OCI-LY3 (cell line): ENCODE measurements at regions not wholly inside any gene's neighbourhood (a gene's known extent, or its start where the extent isn't known, plus 50 kb on each side); places are given as distances from the start of the nearest gene placed in this dataset.

ENCODE experiments used
- H2AFZ ChIP-seq: fragments of 200-600, 300-600 bp; shearing (Covaris generic); 2 replicates; pipeline ENCODE4 v1.6.0; 2014; ENCODE audit warnings: antibody characterized with exemption, low read depth, low read length
- H3K27ac ChIP-seq: fragments of 200-600, 300-600 bp; sonication (generic); 2 replicates; pipeline ENCODE4 v1.5.1; 2014; ENCODE audit warnings: mild to moderate bottlenecking, low read length, moderate library complexity, mixed read lengths
- H3K27me3 ChIP-seq: fragments of 200-600, 300-600 bp; sonication (generic); 2 replicates; pipeline ENCODE4 v1.6.1; 2014; ENCODE audit warnings: low read depth, low read length, mixed read lengths
- H3K36me3 ChIP-seq: fragments of 200-600, 300-600 bp; sonication (generic); replicated peaks from 2 replicates; pipeline ENCODE3; 2014; ENCODE audit warnings: low read depth, low read length, mixed read lengths
- H3K4me1 ChIP-seq: fragments of 300-600, 200-600 bp; sonication (generic); 2 replicates; pipeline ENCODE4 v1.6.1; 2014; ENCODE audit warnings: low read length, mixed read lengths
- H3K4me2 ChIP-seq: fragments of 200-600, 300-600 bp; sonication (generic); 2 replicates; pipeline ENCODE4 v1.6.1; 2014; ENCODE audit warnings: low read length, mixed read lengths
- H3K4me3 ChIP-seq: fragments of 300-600, 200-600 bp; sonication (generic); 2 replicates; pipeline ENCODE4 v1.5.1; 2014; ENCODE audit warnings: antibody characterized with exemption, mild to moderate bottlenecking, low read length, moderate library complexity
- H3K79me2 ChIP-seq: fragments of 300-600, 200-600 bp; shearing (Covaris generic); 2 replicates; pipeline ENCODE4 v1.6.1; 2014; ENCODE audit warnings: mild to moderate bottlenecking, low read length, mixed read lengths
- H3K9ac ChIP-seq: fragments of 300-600, 200-600 bp; shearing (Covaris generic); 2 replicates; pipeline ENCODE4 v1.6.0; 2014; ENCODE audit warnings: mild to moderate bottlenecking, low read length, moderate library complexity
- H3K9me3 ChIP-seq: fragments of 200-600, 300-600 bp; shearing (Covaris generic); 2 replicates; pipeline ENCODE4 v1.6.1; 2014; ENCODE audit warnings: low read length, mixed read lengths; ENCODE audit not compliant: insufficient read depth
- H4K20me1 ChIP-seq: fragments of 200-600, 300-600 bp; sonication (generic); 2 replicates; pipeline ENCODE4 v1.6.1; 2016; ENCODE audit warnings: low read length, mixed read lengths; ENCODE audit not compliant: insufficient read depth
- CTCF ChIP-seq: fragments of 200-600, 300-600 bp; sonication (generic); IDR thresholded peaks from 2 replicates; pipeline ENCODE4 v1.5.1; 2014; ENCODE audit warnings: antibody characterized with exemption, low read length, low read depth
- EZH2phosphoT487 ChIP-seq: fragments of 200-600 bp; shearing (Covaris generic); IDR thresholded peaks from 2 replicates; pipeline ENCODE4 v1.6.1; 2018; ENCODE audit warnings: antibody characterized with exemption, mixed run types, low read depth

DNA sequence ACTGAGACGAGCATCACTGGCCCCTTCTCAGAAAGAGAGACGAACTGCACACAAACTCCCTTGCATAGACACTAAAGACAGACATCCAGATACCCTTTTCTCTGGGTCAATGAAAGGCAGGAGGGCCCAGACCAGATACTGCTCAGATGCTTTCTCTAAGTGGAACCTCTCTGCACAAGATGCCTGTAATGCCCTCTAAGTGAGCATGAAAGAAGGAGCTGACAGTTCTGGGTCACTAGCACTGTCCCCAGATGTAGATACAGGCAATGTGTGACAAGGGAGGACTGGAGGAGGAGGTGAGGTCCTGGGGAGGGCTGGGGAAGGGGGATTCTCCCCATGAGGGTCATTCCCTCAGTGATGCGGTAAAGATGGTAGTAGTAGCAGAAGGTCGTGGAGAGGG lies 501.0 kb upstream of the CDH11 start:
- Histone ChIP-seq H3K36me3 (no peaks in the 10 kb centered on the region), H3K27me3 (no peaks in the 10 kb centered on the region), H3K27ac (no peak overlapping the region), H3K4me3 (no peak overlapping the region), H3K79me2 (no peaks in the 10 kb centered on the region), H4K20me1 (no peaks in the 10 kb centered on the region), H2AFZ (no peak overlapping the region), H3K9me3 (no peaks in the 10 kb centered on the region), H3K4me1 (no peaks in the 10 kb centered on the region), H3K9ac (no peak overlapping the region), H3K4me2 (no peak overlapping the region)
- no peak for TF ChIP-seq CTCF
- TF ChIP-seq EZH2phosphoT487, result no peak

- TF ChIP-seq CTCF (no peak), EZH2phosphoT487 (no peak)
- no peak overlapping the region for H3K4me3 ChIP-seq
- H3K36me3 ChIP-seq, result no peaks in the 10 kb centered on the region
- no peak overlapping the region for H3K4me2 ChIP-seq
- no peaks in the 10 kb centered on the region for H4K20me1 ChIP-seq
- H3K27me3 ChIP-seq, result no peaks in the 10 kb centered on the region
- H3K27ac ChIP-seq, result no peak overlapping the region
- no peaks in the 10 kb centered on the region for H3K79me2 ChIP-seq
- H3K9me3 ChIP-seq, result no peaks in the 10 kb centered on the region
- H3K9ac ChIP-seq, result no peak overlapping the region
- no peak overlapping the region for H2AFZ ChIP-seq
- no peaks in the 10 kb centered on the region for H3K4me1 ChIP-seq
Measured at GRCh38 chr16:65622151-65622550, 500.3 kb upstream of the CDH11 start.

- H3K36me3 ChIP-seq, result no peaks in the 10 kb centered on the region
- no peaks in the 10 kb centered on the region for H3K79me2 ChIP-seq
- no peaks in the 10 kb centered on the region for H4K20me1 ChIP-seq
- no peak for TF ChIP-seq CTCF
- no peak for TF ChIP-seq EZH2phosphoT487
- H3K9ac ChIP-seq, result no peak overlapping the region
- no peak overlapping the region for H2AFZ ChIP-seq
- H3K4me1 ChIP-seq, result no peaks in the 10 kb centered on the region
- no peak overlapping the region for H3K4me3 ChIP-seq
- no peaks in the 10 kb centered on the region for H3K27me3 ChIP-seq
- H3K4me2 ChIP-seq, result no peak overlapping the region
- no peak overlapping the region for H3K27ac ChIP-seq
- no peaks in the 10 kb centered on the region for H3K9me3 ChIP-seq
Measured at GRCh38 chr16:65621640-65622039, 499.8 kb upstream of the CDH11 start.

GRCh38 chr16:65619606-65620005 lies 497.7 kb upstream of the CDH11 start:
- no peaks in the 10 kb centered on the region for H3K4me1 ChIP-seq
- no peak overlapping the region for H3K4me3 ChIP-seq
- no peak overlapping the region for H3K27ac ChIP-seq
- H3K27me3 ChIP-seq, result no peaks in the 10 kb centered on the region
- no peak overlapping the region for H2AFZ ChIP-seq
- no peak overlapping the region for H3K4me2 ChIP-seq
- no peaks in the 10 kb centered on the region for H4K20me1 ChIP-seq
- no peaks in the 10 kb centered on the region for H3K79me2 ChIP-seq
- TF ChIP-seq CTCF, result no peak
- TF ChIP-seq EZH2phosphoT487, result no peak
- H3K36me3 ChIP-seq, result no peaks in the 10 kb centered on the region
- H3K9ac ChIP-seq, result no peak overlapping the region
- H3K9me3 ChIP-seq, result no peaks in the 10 kb centered on the region
